T-helper 2 cell treated with Interferon-gamma antibody and Interleukin-4, amounts not matched to agents 5 μg/mL and 100 μg/mL, for 36 hours (primary cell): ENCODE measurements at regions not wholly inside any gene's neighbourhood (a gene's known extent, or its start where the extent isn't known, plus 50 kb on each side); places are given as distances from the start of the nearest gene placed in this dataset.
"Not testable (repeated sequence)": the region's sequence is repeated elsewhere in the genome, so short reads cannot be mapped to it uniquely, and the experiment has no call there.

Experiments used
- DNase-seq: peaks from one replicate; pipeline ENCODE4 v3.0.0; 2021; ENCODE audit warnings: low spot score
- H3K27ac Mint-ChIP-seq: one replicate; pipeline ENCODE4 v1.8.0; 2021; ENCODE audit warnings: mild to moderate bottlenecking, mixed read lengths
- H3K27me3 Mint-ChIP-seq: one replicate; pipeline ENCODE4 v1.8.0; 2021; ENCODE audit warnings: low read depth, mixed read lengths
- H3K36me3 Mint-ChIP-seq: one replicate; pipeline ENCODE4 v1.8.0; 2021; ENCODE audit warnings: low read depth, mixed read lengths
- H3K4me1 Mint-ChIP-seq: one replicate; pipeline ENCODE4 v1.8.0; 2021; ENCODE audit warnings: low read depth, mixed read lengths
- H3K4me3 Mint-ChIP-seq: one replicate; pipeline ENCODE4 v1.8.0; 2022; ENCODE audit warnings: mild to moderate bottlenecking, moderate library complexity, mixed read lengths
- H3K9me3 Mint-ChIP-seq: one replicate; pipeline ENCODE4 v1.8.0; 2021; ENCODE audit warnings: mixed read lengths

DNA sequence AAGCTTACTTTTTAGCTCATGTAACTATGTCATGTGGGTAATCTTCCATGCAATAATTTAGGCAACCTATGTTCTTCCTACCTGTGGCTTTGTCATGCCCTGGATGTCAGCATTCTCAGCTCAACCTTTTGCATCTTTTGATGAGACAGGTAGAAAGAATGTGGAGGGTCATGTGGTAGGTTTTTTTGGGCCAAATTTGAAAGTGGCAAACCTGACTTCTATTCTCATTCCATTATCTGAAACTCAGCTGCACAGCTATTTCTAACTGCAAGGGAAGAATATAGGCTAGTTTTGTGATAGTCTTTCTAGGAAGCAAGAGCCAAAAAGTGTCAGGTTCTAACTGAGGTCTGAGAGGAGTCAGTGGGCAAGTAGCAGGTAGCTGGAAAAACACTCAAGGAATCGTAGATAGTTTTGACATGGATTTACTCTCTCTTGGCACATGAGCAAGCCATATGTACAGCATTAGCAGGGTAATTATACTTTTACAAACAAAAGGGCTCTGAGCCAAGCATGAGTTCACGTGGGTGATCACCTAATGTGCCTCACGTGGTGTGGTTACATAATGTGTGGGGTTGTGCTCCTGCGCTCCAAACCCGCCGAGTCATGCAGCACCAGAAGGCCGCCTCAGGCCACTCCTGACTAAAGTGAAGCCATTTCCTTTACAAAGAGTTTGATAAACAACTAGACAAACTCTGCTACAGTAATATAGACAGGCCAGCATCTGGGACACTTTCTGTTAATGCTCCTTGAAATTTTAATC lies 1013.8 kb downstream of the PLA2G4A start:
- Mint-ChIP-seq H3K4me3 (no peak overlapping the region), H3K27ac (no peak overlapping the region)

DNA sequence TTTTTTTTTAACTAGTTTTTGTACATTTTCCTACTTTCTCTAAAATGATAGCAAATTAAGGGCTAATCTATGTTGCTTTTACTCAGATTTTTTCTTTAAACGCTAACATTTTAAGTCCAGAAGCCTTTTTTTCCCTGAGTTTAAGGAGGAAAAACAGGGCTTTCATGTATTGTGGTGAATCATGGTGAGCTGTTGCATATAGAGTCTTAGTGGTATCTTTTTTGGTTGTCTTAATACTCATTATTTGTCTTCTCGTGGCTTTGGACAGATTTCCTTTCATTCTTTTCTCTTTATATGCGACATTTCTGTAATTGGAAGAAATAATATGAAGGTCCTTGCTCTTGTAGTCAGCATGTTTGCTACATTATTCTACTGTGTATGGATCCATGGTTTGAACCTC lies 1015.6 kb downstream of the PLA2G4A start:
- Mint-ChIP-seq H3K9me3 (peaks cover 6% of the 10 kb centered on the region), H3K27ac (no peak overlapping the region), H3K4me3 (no peak overlapping the region), H3K27me3 (no peaks in the 10 kb centered on the region), H3K4me1 (no peaks in the 10 kb centered on the region), H3K36me3 (no peaks in the 10 kb centered on the region)
- no peak for DNase-seq

More for the DNA sequence above, 1013.8 kb downstream of the PLA2G4A start:
- H3K4me1 Mint-ChIP-seq: no peaks in the 10 kb centered on the region
- H3K27me3 Mint-ChIP-seq: no peaks in the 10 kb centered on the region
- no peak for DNase-seq
- H3K9me3 Mint-ChIP-seq: peaks cover 6% of the 10 kb centered on the region
- H3K36me3 Mint-ChIP-seq: no peaks in the 10 kb centered on the region

DNA sequence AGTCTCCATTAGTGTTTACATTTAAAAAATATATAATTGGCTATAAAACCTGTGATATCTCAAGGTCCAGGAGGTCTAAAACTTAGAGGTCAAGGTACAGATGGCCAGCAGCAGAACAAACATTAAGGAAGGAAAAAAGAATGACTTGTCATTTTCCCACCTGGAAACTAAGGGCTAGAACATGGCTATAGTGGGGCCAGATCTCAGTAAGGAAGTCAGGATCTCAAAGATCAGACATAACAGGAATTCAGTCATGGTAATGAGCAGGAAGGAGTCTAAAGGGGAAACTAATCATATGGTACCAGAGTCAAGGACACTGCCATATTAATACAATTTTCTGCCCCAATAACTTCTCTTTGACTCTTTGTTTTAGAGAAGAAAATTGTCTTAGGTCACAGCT lies 1018.8 kb downstream of the PLA2G4A start:
- no peak overlapping the region for H3K4me3 Mint-ChIP-seq
- no peak for DNase-seq
- no peaks in the 10 kb centered on the region for H3K27me3 Mint-ChIP-seq
- H3K27ac Mint-ChIP-seq: no peak overlapping the region
- peaks cover 10% of the 10 kb centered on the region for H3K9me3 Mint-ChIP-seq
- H3K4me1 Mint-ChIP-seq: no peaks in the 10 kb centered on the region
- no peaks in the 10 kb centered on the region for H3K36me3 Mint-ChIP-seq

DNA sequence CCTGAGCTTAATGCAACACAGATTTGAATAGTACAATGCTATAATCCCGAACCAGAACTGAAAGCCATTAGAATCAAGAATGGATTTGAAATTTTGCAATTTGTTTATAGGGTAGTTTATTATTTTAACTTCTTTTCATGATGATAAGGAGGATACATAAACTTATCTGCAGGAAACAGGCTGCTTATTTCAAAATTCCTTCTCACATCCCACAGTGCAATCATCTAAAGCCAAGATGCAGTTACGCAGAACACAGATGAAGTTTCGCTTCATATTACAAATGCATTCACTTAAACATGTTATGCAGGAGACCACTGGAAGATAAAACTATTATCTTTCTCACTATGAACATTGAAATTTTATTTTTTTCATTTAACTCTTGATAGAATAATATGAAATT lies 1019.6 kb downstream of the PLA2G4A start:
- H3K9me3 Mint-ChIP-seq: peaks cover 11% of the 10 kb centered on the region
- H3K36me3 Mint-ChIP-seq: no peaks in the 10 kb centered on the region

DNA sequence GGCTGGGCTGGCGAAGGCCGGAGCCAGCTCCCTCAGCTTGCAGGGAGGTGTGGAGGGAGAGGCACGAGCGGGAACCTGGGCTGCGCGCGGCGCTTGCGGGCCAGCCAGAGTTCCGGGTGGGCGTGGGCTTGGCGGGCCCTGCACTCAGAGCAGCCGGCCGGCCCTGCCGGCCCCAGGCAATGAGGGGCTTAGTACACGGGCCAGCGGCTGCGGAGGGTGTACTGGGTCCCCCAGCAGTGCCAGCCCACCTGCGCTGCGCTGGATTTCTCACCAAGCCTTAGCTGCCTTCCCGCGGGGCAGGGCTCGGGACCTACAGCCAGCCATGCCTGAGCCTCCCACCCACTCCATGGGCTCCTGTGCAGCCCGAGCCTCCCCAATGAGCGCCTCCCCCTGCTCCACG lies 1021.4 kb downstream of the PLA2G4A start:
- not testable (repeated sequence) for H3K4me3 Mint-ChIP-seq, H3K36me3 Mint-ChIP-seq, H3K9me3 Mint-ChIP-seq, DNase-seq, H3K27ac Mint-ChIP-seq, H3K27me3 Mint-ChIP-seq, H3K4me1 Mint-ChIP-seq

More for the DNA sequence above, 1019.6 kb downstream of the PLA2G4A start:
- no peak overlapping the region for H3K27ac Mint-ChIP-seq
- no peaks in the 10 kb centered on the region for H3K27me3 Mint-ChIP-seq
- DNase-seq: no peak
- no peaks in the 10 kb centered on the region for H3K4me1 Mint-ChIP-seq
- H3K4me3 Mint-ChIP-seq: no peak overlapping the region

DNA sequence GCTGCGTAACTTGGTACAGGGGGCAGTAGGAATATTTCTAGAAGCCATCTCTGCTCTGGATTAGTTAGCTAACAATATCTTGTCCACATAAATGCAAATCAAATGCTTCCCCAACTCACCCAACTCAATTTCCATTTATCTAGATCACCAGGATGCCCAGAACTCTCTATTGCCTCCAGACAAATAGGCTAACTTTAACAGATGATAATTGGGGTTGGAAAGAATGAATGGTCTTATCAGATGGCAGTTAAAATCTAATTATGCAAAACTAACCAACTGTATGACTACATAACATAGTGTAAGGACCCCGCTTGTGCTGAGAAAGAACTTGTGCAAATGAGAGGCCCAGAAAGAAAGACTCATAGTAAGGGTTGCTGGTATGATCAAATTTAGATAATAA lies 1024.8 kb downstream of the PLA2G4A start:
- no peak for DNase-seq
- H3K4me1 Mint-ChIP-seq: no peaks in the 10 kb centered on the region
- H3K9me3 Mint-ChIP-seq: peaks cover 13% of the 10 kb centered on the region
- H3K4me3 Mint-ChIP-seq: no peak overlapping the region
- H3K27ac Mint-ChIP-seq: no peak overlapping the region
- no peaks in the 10 kb centered on the region for H3K36me3 Mint-ChIP-seq
- no peaks in the 10 kb centered on the region for H3K27me3 Mint-ChIP-seq

DNA sequence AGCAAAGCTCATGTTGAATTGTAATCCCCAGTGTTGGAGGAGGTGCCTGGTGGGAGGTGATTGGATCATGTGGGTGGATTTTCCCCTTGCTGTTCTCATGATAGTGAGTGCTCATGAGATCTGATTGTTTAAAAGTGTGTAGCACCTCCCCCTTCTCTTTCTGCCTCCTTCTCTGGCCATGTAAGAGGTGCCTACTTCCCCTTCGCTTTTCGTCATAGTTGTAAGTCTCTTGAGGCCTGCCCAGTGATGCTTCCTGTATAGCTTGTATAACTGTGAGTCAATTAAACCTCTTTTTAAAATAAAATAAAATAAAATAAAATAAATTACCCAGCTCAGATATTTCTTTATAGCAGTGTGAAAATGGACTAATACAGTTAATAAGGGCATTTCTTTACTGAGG lies 1025.7 kb downstream of the PLA2G4A start:
- DNase-seq: no peak
- H3K4me1 Mint-ChIP-seq: no peaks in the 10 kb centered on the region
- no peak overlapping the region for H3K4me3 Mint-ChIP-seq
- no peaks in the 10 kb centered on the region for H3K27me3 Mint-ChIP-seq
- H3K9me3 Mint-ChIP-seq: peaks cover 16% of the 10 kb centered on the region
- no peaks in the 10 kb centered on the region for H3K36me3 Mint-ChIP-seq
- H3K27ac Mint-ChIP-seq: no peak overlapping the region

DNA sequence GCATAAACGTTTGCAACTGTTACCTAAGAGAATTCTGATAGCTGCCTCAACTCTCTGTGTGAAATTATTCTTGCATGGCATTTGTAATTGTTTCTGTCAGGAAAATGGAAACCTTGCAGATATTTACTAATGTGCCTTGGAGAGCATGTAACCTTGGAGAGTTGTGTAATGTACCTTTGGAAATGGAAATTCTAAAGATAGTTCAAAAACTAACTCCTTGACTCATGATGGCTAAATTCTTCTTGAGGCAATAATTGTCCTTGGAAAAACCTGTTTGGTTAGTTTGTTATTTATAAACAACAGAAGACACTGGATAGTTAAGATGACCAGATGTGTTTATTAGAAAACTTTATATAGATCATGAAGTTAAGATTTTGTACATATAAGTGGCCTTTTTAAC lies 1033.8 kb downstream of the PLA2G4A start:
- DNase-seq: no peak
- no peaks in the 10 kb centered on the region for H3K4me1 Mint-ChIP-seq
- H3K9me3 Mint-ChIP-seq: peaks cover 9% of the 10 kb centered on the region
- no peak overlapping the region for H3K27ac Mint-ChIP-seq
- no peak overlapping the region for H3K4me3 Mint-ChIP-seq
- no peaks in the 10 kb centered on the region for H3K27me3 Mint-ChIP-seq
- H3K36me3 Mint-ChIP-seq: no peaks in the 10 kb centered on the region

DNA sequence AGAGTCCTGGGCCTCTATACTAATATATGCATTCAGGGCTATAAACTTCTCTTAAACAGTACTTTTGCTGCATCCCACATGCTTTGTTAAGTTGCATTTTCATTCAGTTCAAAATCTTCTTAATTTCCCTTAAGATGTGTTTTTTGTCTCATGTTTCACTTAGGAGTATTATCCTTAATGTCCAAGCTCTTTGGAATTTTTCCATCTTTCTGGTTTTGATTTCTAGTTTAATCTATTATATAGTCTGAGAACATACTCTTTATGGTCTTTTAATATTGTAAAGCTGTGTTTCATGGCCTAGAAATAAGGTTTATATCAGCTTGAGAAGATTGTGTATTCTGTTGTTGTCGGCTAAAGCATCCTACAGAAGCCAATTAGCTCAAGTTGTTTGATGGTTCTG lies 1041.8 kb downstream of the PLA2G4A start:
- DNase-seq: no peak
- no peaks in the 10 kb centered on the region for H3K27me3 Mint-ChIP-seq
- H3K27ac Mint-ChIP-seq: no peak overlapping the region
- H3K4me3 Mint-ChIP-seq: no peak overlapping the region
- no peaks in the 10 kb centered on the region for H3K4me1 Mint-ChIP-seq
- H3K36me3 Mint-ChIP-seq: no peaks in the 10 kb centered on the region
- no peaks in the 10 kb centered on the region for H3K9me3 Mint-ChIP-seq

DNA sequence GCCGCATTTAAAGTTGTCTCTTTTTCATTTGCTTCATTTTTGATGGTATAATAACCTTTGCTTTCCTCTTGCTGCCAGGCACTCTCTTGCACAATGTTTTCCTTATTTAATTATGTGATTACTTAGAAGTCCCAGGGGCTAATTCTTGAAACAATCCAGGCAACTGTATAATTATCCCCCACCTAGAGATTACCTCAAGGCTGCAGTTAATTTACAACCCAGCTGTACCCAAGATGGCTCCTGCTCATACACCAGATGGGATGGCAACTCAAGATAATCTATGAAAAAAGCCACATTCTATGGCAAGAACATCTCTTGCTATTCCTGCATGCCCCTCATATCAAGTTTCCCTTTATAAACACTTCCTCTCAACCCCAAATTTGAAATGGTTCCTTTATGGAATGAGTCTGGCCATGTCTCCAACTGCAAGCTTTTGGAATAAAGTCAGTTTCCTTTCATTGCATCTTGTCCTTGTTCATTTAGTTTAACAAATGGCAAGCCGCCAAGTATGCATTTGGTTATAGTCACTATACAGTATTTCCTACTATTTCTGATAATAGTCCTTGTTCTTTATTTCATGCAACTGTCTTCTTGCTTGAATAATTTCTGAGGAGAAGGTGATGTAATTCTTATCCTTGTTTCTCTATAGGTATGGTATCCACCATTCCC lies 1042.6 kb downstream of the PLA2G4A start:
- Mint-ChIP-seq H3K36me3 (no peaks in the 10 kb centered on the region), H3K9me3 (peaks cover under 1% of the 10 kb centered on the region), H3K4me3 (no peak overlapping the region), H3K27me3 (no peaks in the 10 kb centered on the region), H3K27ac (no peak overlapping the region), H3K4me1 (no peaks in the 10 kb centered on the region)
- no peak for DNase-seq

DNA sequence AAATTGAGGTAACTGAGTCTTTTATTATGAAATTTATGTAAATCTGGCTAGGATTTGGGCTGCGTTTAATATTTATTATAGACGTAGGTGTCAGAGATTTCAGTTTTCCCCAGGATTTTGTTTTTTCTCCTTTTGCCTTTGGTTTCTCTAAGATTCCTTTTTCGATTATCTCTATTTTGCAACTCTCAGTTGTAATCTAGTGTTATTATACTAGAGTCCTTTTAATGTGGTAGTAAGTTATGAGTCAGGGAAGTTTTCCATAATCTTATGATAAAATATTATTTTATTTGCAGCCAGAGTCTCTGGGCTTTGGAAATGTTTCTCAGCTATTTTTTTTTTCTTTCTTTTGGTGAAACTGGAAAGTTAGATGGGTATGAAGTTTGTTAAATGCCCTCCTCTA lies 1043.8 kb downstream of the PLA2G4A start:
- no peak overlapping the region for H3K27ac Mint-ChIP-seq
- H3K4me3 Mint-ChIP-seq: no peak overlapping the region
- H3K36me3 Mint-ChIP-seq: no peaks in the 10 kb centered on the region
- no peak for DNase-seq
- H3K27me3 Mint-ChIP-seq: no peaks in the 10 kb centered on the region
- H3K9me3 Mint-ChIP-seq: peaks cover 6% of the 10 kb centered on the region
- H3K4me1 Mint-ChIP-seq: no peaks in the 10 kb centered on the region

DNA sequence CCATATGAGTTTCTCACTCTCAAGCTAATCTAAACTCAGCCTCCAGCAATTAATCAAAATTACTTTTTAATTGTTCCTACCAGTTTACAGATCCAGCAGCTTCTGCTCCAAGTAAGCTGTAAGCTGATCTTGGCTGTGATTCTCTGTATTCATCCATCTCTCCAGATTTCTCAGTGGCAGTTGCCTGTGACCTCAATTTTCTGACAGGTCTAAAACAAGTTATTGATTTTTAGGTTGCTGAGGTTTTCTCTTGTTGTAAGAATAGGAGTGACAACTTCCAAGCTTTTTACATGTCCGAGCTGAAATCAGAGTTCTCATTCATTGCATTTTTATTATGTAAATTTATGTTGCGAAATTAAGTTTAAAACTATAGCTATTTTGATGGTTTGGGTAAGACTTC lies 1044.4 kb downstream of the PLA2G4A start:
- Mint-ChIP-seq H3K4me1 (no peaks in the 10 kb centered on the region), H3K4me3 (no peak overlapping the region), H3K27me3 (no peaks in the 10 kb centered on the region), H3K36me3 (no peaks in the 10 kb centered on the region), H3K27ac (no peak overlapping the region), H3K9me3 (peaks cover 6% of the 10 kb centered on the region)
- no peak for DNase-seq

DNA sequence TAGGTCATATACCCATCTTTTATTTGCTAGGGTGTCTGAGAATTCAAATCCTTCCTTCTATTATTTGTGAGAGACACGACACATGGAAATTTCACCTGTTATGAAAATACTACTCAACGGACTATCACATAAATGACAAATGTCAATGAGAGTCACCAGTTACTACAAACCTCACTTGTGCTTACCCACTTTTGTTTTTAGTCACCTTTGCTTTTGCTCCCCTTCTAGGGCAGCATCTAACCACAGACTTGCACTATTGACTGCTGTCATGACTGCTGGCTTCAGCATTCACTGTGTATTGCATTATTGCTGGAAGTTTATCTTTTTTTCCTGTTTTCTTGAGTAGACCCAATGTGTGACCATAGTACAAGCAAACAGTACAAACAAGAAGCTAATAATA lies 1048.0 kb downstream of the PLA2G4A start:
- DNase-seq: no peak
- Mint-ChIP-seq H3K4me1 (no peaks in the 10 kb centered on the region), H3K36me3 (no peaks in the 10 kb centered on the region), H3K9me3 (peaks cover 6% of the 10 kb centered on the region), H3K4me3 (no peak overlapping the region), H3K27me3 (no peaks in the 10 kb centered on the region), H3K27ac (no peak overlapping the region)

DNA sequence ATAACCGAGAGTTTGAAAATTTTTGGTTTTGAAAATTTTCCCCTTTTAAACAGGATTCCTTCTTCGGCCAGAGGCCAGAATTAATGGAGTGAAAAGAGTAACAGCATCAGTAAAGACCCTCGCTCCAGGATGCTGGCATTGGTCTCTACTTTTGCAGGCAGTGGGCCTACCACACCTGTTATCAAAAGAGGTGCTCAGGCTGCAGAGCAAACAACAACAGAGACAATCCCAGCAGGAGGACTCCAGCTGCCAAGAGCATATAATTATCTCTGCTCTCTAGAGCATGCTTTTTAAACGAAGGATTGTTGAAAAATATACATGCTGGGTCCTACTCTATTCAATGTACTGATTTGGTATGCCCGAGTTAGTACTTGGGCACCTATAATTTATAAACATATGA lies 1048.5 kb downstream of the PLA2G4A start:
- Mint-ChIP-seq H3K4me3 (no peak overlapping the region), H3K9me3 (peaks cover 6% of the 10 kb centered on the region), H3K4me1 (no peaks in the 10 kb centered on the region), H3K36me3 (no peaks in the 10 kb centered on the region), H3K27ac (no peak overlapping the region), H3K27me3 (no peaks in the 10 kb centered on the region)
- DNase-seq: no peak

DNA sequence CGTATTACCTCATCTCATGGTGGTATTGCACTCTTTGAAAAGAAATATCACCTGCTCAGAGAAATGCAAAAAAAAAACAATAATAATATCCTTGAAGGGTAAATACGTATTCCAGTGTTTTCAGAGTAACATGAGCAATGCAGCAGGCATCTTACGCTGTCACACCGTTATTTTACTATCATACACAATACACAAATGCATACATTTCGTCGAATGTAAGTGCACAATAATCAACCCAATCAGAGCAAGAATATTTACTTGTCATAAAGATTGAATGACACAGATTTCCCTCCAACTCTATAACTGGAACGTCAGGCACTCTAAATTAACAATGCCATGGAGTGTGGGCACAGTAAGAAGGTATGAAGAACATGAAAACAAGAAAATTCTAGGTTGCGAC lies 1050.1 kb downstream of the PLA2G4A start:
- DNase-seq: no peak
- no peaks in the 10 kb centered on the region for H3K27me3 Mint-ChIP-seq
- H3K4me3 Mint-ChIP-seq: no peak overlapping the region
- H3K4me1 Mint-ChIP-seq: no peaks in the 10 kb centered on the region
- H3K36me3 Mint-ChIP-seq: no peaks in the 10 kb centered on the region
- peaks cover 6% of the 10 kb centered on the region for H3K9me3 Mint-ChIP-seq
- no peak overlapping the region for H3K27ac Mint-ChIP-seq
